Endodermal cell (in vitro differentiated cells): ENCODE measurements at regions not wholly inside any gene's neighbourhood (a gene's known extent, or its start where the extent isn't known, plus 50 kb on each side); places are given as distances from the start of the nearest gene placed in this dataset.

Experiments used
- DNase-seq: peaks from one replicate; pipeline ENCODE4 v3.0.0-alpha.2; 2017
- H3K27ac ChIP-seq: 2 replicates; pipeline ENCODE4 v1.5.1; 2013; ENCODE audit warnings: mild to moderate bottlenecking, low read depth, low read length, moderate library complexity
- H3K27me3 ChIP-seq: 2 replicates; pipeline ENCODE4 v1.6.1; 2013; ENCODE audit warnings: mild to moderate bottlenecking, low read length, moderate library complexity; ENCODE audit not compliant: insufficient read depth, control insufficient read depth, poor library complexity, severe bottlenecking
- H3K36me3 ChIP-seq: 2 replicates; pipeline ENCODE4 v1.7.0; 2013; ENCODE audit warnings: mild to moderate bottlenecking, low read length, moderate library complexity; ENCODE audit not compliant: control insufficient read depth, insufficient read depth
- H3K4me1 ChIP-seq: one replicate; pipeline ENCODE4 v1.7.0; 2013; ENCODE audit warnings: low read length; ENCODE audit not compliant: control insufficient read depth, insufficient read depth
- H3K4me3 ChIP-seq: 2 replicates; pipeline ENCODE4 v1.5.1; 2013; ENCODE audit warnings: mild to moderate bottlenecking, low read length, moderate library complexity
- H3K9ac ChIP-seq: 2 replicates; pipeline ENCODE4 v1.6.1; 2013; ENCODE audit warnings: mild to moderate bottlenecking, low read length, moderate library complexity; ENCODE audit not compliant: poor library complexity, severe bottlenecking; ENCODE audit errors: extremely low read depth
- H3K9me3 ChIP-seq: 2 replicates; pipeline ENCODE4 v1.6.1; 2013; ENCODE audit warnings: mild to moderate bottlenecking, low read length, moderate library complexity; ENCODE audit not compliant: control insufficient read depth
- H3K27ac Mint-ChIP-seq: 2 replicates; pipeline ENCODE4 v1.8.0; 2020; ENCODE audit warnings: mixed read lengths
- H3K27me3 Mint-ChIP-seq: 2 replicates; pipeline ENCODE4 v1.8.0; 2021; ENCODE audit warnings: mild to moderate bottlenecking, mixed read lengths; ENCODE audit not compliant: insufficient read depth
- H3K36me3 Mint-ChIP-seq: 2 replicates; pipeline ENCODE4 v1.8.0; 2020; ENCODE audit warnings: low read depth, mixed read lengths
- H3K4me1 Mint-ChIP-seq: 2 replicates; pipeline ENCODE4 v1.8.0; 2020; ENCODE audit warnings: mixed read lengths
- H3K4me3 Mint-ChIP-seq: 2 replicates; pipeline ENCODE4 v1.8.0; 2020; ENCODE audit warnings: mild to moderate bottlenecking, moderate library complexity, mixed read lengths
- H3K9me3 Mint-ChIP-seq: 2 replicates; pipeline ENCODE4 v1.8.0; 2020; ENCODE audit warnings: mild to moderate bottlenecking, mixed read lengths
- WGBS, 2 experiments: methylation state at CpG; one replicate each; pipeline versions ENCODE4 v1.1.5 to v1.1.7; 2013; ENCODE audit warnings: missing lambda C conversion rate in 2 of 2, mixed read lengths in 1 of 2; ENCODE audit not compliant: insufficient coverage in 1 of 2, insufficient read length in 1 of 2; 5-methylcytosine and 5-hydroxymethylcytosine counted together
- TF ChIP-seq, protein P1 (sequence below): fragments of 200-600 bp; sonication (generic); conservative IDR thresholded peaks from 2 replicates; pipeline ENCODE4 v1.5.0; 2021; ENCODE audit warnings: antibody characterized with exemption, mild to moderate bottlenecking

DNA sequence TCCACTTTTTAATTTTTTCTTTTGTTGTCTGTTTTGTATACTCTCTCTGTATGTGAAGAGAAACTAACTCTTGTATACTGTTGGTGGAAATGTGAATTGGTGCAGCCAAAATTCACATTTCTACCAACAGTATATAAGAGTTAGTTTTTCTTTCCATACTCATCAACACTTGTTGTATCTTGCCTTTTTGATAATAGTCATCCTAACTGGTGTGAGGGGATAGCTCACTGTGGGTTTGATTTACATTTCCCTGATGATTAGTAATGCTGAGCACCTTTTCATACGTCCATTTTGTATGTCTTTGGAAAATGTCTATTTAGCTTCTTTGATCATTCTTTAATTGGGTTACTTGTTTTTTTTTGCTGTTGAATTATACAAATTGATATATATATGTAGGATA lies 375.5 kb upstream of the IGFBP3 start:
- Mint-ChIP-seq H3K4me1 (no peaks in the 10 kb centered on the region), H3K27ac (no peak overlapping the region), H3K36me3 (no peaks in the 10 kb centered on the region), H3K27me3 (no peaks in the 10 kb centered on the region), H3K4me3 (no peak overlapping the region), H3K9me3 (peaks cover 1% of the 10 kb centered on the region)
- Histone ChIP-seq H3K9ac (no peak overlapping the region), H3K36me3 (no peaks in the 10 kb centered on the region), H3K4me1 (no peaks in the 10 kb centered on the region), H3K4me3 (no peak overlapping the region), H3K27ac (no peak overlapping the region), H3K27me3 (no peaks in the 10 kb centered on the region), H3K9me3 (peaks cover 7% of the 10 kb centered on the region)
- no peak for DNase-seq
- 90% methylated on average over 1 of the region's 1 CpG; no CpG with 5 or more reads in 1 of the 2 experiments for WGBS, 2 experiments
- TF ChIP-seq, protein P1, sequence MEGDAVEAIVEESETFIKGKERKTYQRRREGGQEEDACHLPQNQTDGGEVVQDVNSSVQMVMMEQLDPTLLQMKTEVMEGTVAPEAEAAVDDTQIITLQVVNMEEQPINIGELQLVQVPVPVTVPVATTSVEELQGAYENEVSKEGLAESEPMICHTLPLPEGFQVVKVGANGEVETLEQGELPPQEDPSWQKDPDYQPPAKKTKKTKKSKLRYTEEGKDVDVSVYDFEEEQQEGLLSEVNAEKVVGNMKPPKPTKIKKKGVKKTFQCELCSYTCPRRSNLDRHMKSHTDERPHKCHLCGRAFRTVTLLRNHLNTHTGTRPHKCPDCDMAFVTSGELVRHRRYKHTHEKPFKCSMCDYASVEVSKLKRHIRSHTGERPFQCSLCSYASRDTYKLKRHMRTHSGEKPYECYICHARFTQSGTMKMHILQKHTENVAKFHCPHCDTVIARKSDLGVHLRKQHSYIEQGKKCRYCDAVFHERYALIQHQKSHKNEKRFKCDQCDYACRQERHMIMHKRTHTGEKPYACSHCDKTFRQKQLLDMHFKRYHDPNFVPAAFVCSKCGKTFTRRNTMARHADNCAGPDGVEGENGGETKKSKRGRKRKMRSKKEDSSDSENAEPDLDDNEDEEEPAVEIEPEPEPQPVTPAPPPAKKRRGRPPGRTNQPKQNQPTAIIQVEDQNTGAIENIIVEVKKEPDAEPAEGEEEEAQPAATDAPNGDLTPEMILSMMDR: no peak

DNA sequence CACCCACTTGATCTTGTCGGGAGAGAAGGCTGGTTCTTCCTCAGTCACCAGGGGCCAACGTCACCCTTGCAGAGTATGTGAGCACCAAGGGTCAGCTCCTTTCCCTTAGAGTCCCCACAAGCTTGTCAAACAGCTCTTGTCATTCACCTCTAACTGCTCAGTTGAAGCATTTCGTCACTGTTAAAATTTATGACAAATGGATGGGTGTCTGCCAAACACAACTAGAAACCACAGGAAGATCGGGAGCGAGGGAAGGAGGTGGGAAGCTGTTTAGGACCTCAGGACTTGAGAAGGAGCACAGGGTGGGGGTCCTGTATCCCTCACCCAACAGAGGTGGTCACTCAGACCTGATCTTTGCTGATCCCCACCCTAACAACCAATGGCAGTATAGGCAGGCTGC lies 373.3 kb upstream of the IGFBP3 start:
- no peak for DNase-seq
- Mint-ChIP-seq H3K27me3 (no peaks in the 10 kb centered on the region), H3K4me1 (no peaks in the 10 kb centered on the region), H3K36me3 (no peaks in the 10 kb centered on the region), H3K27ac (no peak overlapping the region), H3K4me3 (no peak overlapping the region), H3K9me3 (peaks cover 1% of the 10 kb centered on the region)
- no peaks in the 10 kb centered on the region for H3K27me3 ChIP-seq
- H3K9ac ChIP-seq: no peak overlapping the region
- no peaks in the 10 kb centered on the region for H3K4me1 ChIP-seq
- H3K36me3 ChIP-seq: no peaks in the 10 kb centered on the region
- TF ChIP-seq, protein P1: no peak
- H3K27ac ChIP-seq: no peak overlapping the region
- H3K9me3 ChIP-seq: peaks cover 7% of the 10 kb centered on the region
- WGBS, 2 experiments: 92% methylated on average over 1 to 5 of the region's 5 CpGs
- no peak overlapping the region for H3K4me3 ChIP-seq

DNA sequence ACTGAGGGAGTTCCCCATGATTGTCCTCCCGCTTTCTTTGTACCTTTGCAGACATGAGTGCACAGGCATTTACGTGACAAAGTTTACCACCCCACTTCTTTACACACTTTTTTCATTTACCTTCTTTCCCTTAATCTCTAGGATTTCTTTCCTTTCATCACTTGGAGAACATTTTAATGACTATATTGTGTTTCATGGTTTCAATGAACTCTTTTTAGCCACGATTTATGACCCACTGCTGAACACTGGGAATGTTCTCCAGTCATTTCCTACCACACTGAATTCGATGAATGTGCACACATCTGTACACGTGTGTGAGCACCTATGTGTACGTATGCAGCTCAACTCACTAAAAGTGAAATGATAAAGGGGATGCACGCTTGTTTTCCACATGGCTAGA lies 371.7 kb upstream of the IGFBP3 start:
- TF ChIP-seq, protein P1: no peak
- no peak overlapping the region for H3K27ac Mint-ChIP-seq
- H3K36me3 Mint-ChIP-seq: no peaks in the 10 kb centered on the region
- WGBS, 2 experiments: 93 to 100% methylated on average over 6 to 7 of the region's 7 CpGs
- H3K27me3 Mint-ChIP-seq: no peaks in the 10 kb centered on the region
- no peak for DNase-seq
- no peaks in the 10 kb centered on the region for H3K4me1 Mint-ChIP-seq
- Histone ChIP-seq H3K9ac (no peak overlapping the region), H3K36me3 (no peaks in the 10 kb centered on the region), H3K27ac (no peak overlapping the region), H3K27me3 (no peaks in the 10 kb centered on the region), H3K9me3 (peaks cover 6% of the 10 kb centered on the region), H3K4me3 (no peak overlapping the region), H3K4me1 (no peaks in the 10 kb centered on the region)
- H3K4me3 Mint-ChIP-seq: no peak overlapping the region
- H3K9me3 Mint-ChIP-seq: peaks cover 1% of the 10 kb centered on the region
